H1 (cell line): ENCODE measurements at regions not wholly inside any gene's neighbourhood (a gene's known extent, or its start where the extent isn't known, plus 50 kb on each side); places are given as distances from the start of the nearest gene placed in this dataset.

Experiments
- ATF3 ChIP-seq: IDR thresholded peaks from 2 replicates; pipeline ENCODE4 v1.6.1; 2011; ENCODE audit warnings: low read depth, mild to moderate bottlenecking, low read length; ENCODE audit not compliant: insufficient read depth

- no peak for TF ChIP-seq ATF3
Measured at GRCh38 chr15:29207027-29207757, 62.4 kb downstream of the NSMCE3 start (continued).
